Esophagus muscularis mucosa (tissue), 3 donors: ENCODE measurements at regions not wholly inside any gene's neighbourhood (a gene's known extent, or its start where the extent isn't known, plus 50 kb on each side); places are given as distances from the start of the nearest gene placed in this dataset.

ENCODE experiments used
- CTCF ChIP-seq, 3 experiments: fragments of 200-600 bp in 2 of 3; fragments of 450-650 bp in 1 of 3; sonication (generic) in 2 of 3; IDR thresholded peaks; one replicate each; pipeline ENCODE4 v1.5.1; 2017 to 2019; ENCODE audit warnings: antibody characterized with exemption in 3 of 3, mild to moderate bottlenecking in 2 of 3, moderate library complexity in 1 of 3
- POLR2AphosphoS5 ChIP-seq, 2 donors: sonication (generic); formaldehyde crosslinking; IDR thresholded peaks; one replicate each; pipeline ENCODE4 v1.6.1; 2017; ENCODE audit warnings: antibody characterized with exemption in 2 of 2

- TF ChIP-seq CTCF (IDR thresholded peaks at IDR 0.05) (no peak), POLR2AphosphoS5 (IDR thresholded peaks at IDR 0.05) (no peak)
Measured at GRCh38 chr11:111162305-111162704, 83.2 kb upstream of the POU2AF2 start.
